ENCODE measurements at regions not wholly inside any gene's neighbourhood (a gene's known extent, or its start where the extent isn't known, plus 50 kb on each side); places are given as distances from the start of the nearest gene placed in this dataset.

DNA sequence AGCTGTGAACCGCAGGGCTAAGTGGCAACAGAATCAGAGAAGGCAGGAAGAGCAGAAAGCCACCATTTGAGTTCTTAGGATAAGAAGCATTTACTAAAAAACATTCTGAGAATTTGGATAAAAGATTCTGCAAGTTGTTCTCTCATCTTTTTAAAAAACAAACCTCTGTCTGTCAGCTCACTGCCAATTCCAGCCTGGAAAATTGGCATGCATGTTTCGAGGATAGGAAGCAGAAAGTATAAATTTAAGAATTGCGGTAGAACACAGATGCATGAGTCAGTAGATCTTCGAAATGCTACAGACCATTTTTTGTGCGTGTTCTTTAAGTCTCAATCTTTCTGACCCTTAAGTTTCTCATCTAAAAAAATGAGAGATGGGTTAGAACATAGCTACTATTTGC, 544.5 kb upstream of the DAB1 start:
- H3K27me3 ChIP-seq: no peaks in the 10 kb centered on the region
- DNase-seq (ENCODE audit: low spot score): no peak
- no peaks in the 10 kb centered on the region for H3K36me3 ChIP-seq (replicated peaks; ENCODE audit: insufficient read depth, low read depth)
- no peak overlapping the region for H3K4me3 ChIP-seq
- H2AFZ ChIP-seq: no peak overlapping the region
- no peak for TF ChIP-seq EZH2phosphoT487 (IDR thresholded peaks at IDR 0.05; ENCODE audit: low read depth, severe bottlenecking, unreplicated experiment)
- no peak for TF ChIP-seq EZH2 (IDR thresholded peaks at IDR 0.05; ENCODE audit: borderline replicate concordance)
- TF ChIP-seq, protein P1, sequence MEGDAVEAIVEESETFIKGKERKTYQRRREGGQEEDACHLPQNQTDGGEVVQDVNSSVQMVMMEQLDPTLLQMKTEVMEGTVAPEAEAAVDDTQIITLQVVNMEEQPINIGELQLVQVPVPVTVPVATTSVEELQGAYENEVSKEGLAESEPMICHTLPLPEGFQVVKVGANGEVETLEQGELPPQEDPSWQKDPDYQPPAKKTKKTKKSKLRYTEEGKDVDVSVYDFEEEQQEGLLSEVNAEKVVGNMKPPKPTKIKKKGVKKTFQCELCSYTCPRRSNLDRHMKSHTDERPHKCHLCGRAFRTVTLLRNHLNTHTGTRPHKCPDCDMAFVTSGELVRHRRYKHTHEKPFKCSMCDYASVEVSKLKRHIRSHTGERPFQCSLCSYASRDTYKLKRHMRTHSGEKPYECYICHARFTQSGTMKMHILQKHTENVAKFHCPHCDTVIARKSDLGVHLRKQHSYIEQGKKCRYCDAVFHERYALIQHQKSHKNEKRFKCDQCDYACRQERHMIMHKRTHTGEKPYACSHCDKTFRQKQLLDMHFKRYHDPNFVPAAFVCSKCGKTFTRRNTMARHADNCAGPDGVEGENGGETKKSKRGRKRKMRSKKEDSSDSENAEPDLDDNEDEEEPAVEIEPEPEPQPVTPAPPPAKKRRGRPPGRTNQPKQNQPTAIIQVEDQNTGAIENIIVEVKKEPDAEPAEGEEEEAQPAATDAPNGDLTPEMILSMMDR (IDR thresholded peaks at IDR 0.05; ENCODE audit: poor library complexity): no peak
- WGBS (ENCODE audit: low lambda C conversion rate, missing lambda C conversion rate): 84% methylated on average over 5 of the region's 5 CpGs
- no peaks in the 10 kb centered on the region for H3K79me2 ChIP-seq
- no peak overlapping the region for H3K4me2 ChIP-seq
- H3K27ac ChIP-seq: no peak overlapping the region
- H4K20me1 ChIP-seq (ENCODE audit: insufficient read depth, poor library complexity, severe bottlenecking): no peaks in the 10 kb centered on the region
- no peaks in the 10 kb centered on the region for H3K9me3 ChIP-seq (ENCODE audit: low read depth)
- no peaks in the 10 kb centered on the region for H3K4me1 ChIP-seq (ENCODE audit: insufficient read depth)
- no peaks in the 10 kb centered on the region for H3K9me2 ChIP-seq (replicated peaks; ENCODE audit: insufficient read depth)

DNA sequence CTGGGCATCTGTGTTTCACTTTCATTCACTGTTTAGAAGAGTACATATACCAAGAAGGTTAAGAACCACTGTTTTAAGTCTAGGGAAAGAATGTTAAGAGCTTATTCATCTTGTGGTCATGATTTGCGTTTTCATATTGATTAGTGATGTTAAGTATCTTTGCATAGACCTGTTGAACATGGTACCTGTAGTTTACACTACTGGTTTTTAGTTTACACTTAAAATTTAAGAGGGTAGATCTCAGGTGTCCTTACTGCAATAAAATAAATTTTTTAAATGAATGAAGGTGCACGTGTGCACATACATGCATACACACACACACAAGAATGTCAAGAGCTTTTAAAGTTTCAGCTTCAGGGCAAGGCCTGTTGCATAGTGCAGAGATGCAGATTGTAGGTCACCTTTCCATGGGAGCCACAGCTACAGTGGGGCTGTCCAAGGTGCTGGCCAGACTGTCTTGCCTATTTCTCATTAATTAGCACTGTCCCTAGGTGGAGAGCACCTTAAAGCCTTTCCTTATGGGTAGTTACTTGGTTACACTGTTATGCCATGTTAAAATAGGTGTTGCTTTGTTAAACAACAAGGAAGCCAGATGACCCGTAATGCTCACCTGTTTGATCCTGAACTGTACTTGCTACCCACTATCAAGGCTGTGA, 543.0 kb upstream of the DAB1 start:
- Histone ChIP-seq H3K4me1 (ENCODE audit: insufficient read depth) (no peaks in the 10 kb centered on the region), H3K4me2 (no peak overlapping the region), H3K79me2 (no peaks in the 10 kb centered on the region), H3K4me3 (no peak overlapping the region), H4K20me1 (ENCODE audit: insufficient read depth, poor library complexity, severe bottlenecking) (no peaks in the 10 kb centered on the region), H3K27me3 (no peaks in the 10 kb centered on the region), H3K27ac (no peak overlapping the region), H2AFZ (no peak overlapping the region), H3K36me3 (replicated peaks; ENCODE audit: insufficient read depth, low read depth) (no peaks in the 10 kb centered on the region), H3K9me2 (replicated peaks; ENCODE audit: insufficient read depth) (no peaks in the 10 kb centered on the region), H3K9me3 (ENCODE audit: low read depth) (no peaks in the 10 kb centered on the region)
- peak; percentile 57 for DNase-seq (ENCODE audit: low spot score)
- WGBS (ENCODE audit: low lambda C conversion rate, missing lambda C conversion rate): 58% methylated on average over 3 of the region's 3 CpGs
- TF ChIP-seq EZH2 (IDR thresholded peaks at IDR 0.05; ENCODE audit: borderline replicate concordance) (no peak), EZH2phosphoT487 (IDR thresholded peaks at IDR 0.05; ENCODE audit: low read depth, severe bottlenecking, unreplicated experiment) (no peak)
- TF ChIP-seq, protein P1 (IDR thresholded peaks at IDR 0.05; ENCODE audit: poor library complexity): no peak

DNA sequence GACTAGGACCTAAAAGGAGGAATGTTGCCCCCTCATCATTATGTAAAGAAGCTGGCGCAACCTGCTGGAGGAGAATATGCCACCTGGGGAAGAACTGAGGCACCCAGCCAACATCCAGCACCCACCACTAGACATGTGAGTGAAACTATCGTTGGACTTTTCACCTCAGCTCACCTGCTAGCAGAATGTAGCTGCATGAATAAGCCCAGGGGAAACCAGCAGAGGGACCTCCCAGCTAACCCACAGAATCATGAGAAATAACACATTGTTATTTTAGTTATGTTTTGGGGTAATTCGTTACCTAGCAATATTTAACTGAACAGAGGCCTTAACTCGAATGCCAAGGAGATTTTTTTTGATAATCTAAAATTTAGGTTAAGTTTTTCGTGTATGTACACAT, 542.5 kb upstream of the DAB1 start:
- WGBS (ENCODE audit: low lambda C conversion rate, missing lambda C conversion rate): 75% methylated on average over 5 of the region's 5 CpGs

More for the DNA sequence above, 542.5 kb upstream of the DAB1 start:
- Histone ChIP-seq H3K4me3 (no peak overlapping the region), H3K9me3 (ENCODE audit: low read depth) (no peaks in the 10 kb centered on the region), H3K4me2 (no peak overlapping the region), H3K27me3 (no peaks in the 10 kb centered on the region), H3K9me2 (replicated peaks; ENCODE audit: insufficient read depth) (no peaks in the 10 kb centered on the region), H2AFZ (no peak overlapping the region), H4K20me1 (ENCODE audit: insufficient read depth, poor library complexity, severe bottlenecking) (no peaks in the 10 kb centered on the region), H3K27ac (no peak overlapping the region), H3K4me1 (ENCODE audit: insufficient read depth) (no peaks in the 10 kb centered on the region), H3K79me2 (no peaks in the 10 kb centered on the region), H3K36me3 (replicated peaks; ENCODE audit: insufficient read depth, low read depth) (no peaks in the 10 kb centered on the region)
- no peak for TF ChIP-seq EZH2 (IDR thresholded peaks at IDR 0.05; ENCODE audit: borderline replicate concordance)
- TF ChIP-seq, protein P1 (IDR thresholded peaks at IDR 0.05; ENCODE audit: poor library complexity): no peak
- no peak for TF ChIP-seq EZH2phosphoT487 (IDR thresholded peaks at IDR 0.05; ENCODE audit: low read depth, severe bottlenecking, unreplicated experiment)
- DNase-seq (ENCODE audit: low spot score): no peak
